Subcutaneous abdominal adipose tissue (tissue), 5 donors: ENCODE measurements at regions not wholly inside any gene's neighbourhood (a gene's known extent, or its start where the extent isn't known, plus 50 kb on each side); places are given as distances from the start of the nearest gene placed in this dataset.
A peak's percentile ranks its signal among the peaks of the same experiment; 100 is the strongest.

Experiments
- H3K27ac ChIP-seq: one replicate; pipeline ENCODE4 v1.7.0; 2013; ENCODE audit warnings: low read depth, mild to moderate bottlenecking, inconsistent platforms, low read length, moderate library complexity
- H3K27me3 ChIP-seq, 5 donors: one replicate each; pipeline ENCODE4 v1.7.0; 2013; ENCODE audit warnings: low read length in 5 of 5, inconsistent platforms in 1 of 5; ENCODE audit not compliant: control insufficient read depth in 5 of 5, insufficient read depth in 4 of 5
- H3K36me3 ChIP-seq, 5 donors: one replicate each; pipeline ENCODE4 v1.7.0; 2013; ENCODE audit warnings: low read length in 5 of 5; ENCODE audit not compliant: control insufficient read depth in 5 of 5, insufficient read depth in 5 of 5
- H3K4me1 ChIP-seq, 5 donors: one replicate each; pipeline ENCODE4 v1.7.0; 2013; ENCODE audit warnings: low read length in 5 of 5, mild to moderate bottlenecking in 3 of 5, moderate library complexity in 1 of 5; ENCODE audit not compliant: control insufficient read depth in 5 of 5, insufficient read depth in 5 of 5
- H3K4me3 ChIP-seq, 5 donors: one replicate each; pipeline ENCODE4 v1.7.0; 2013; ENCODE audit warnings: low read length in 5 of 5, low read depth in 1 of 5
- H3K9ac ChIP-seq, 5 donors: one replicate each; pipeline ENCODE4 v1.7.0; 2013; ENCODE audit warnings: low read length in 5 of 5, mild to moderate bottlenecking in 4 of 5, moderate library complexity in 3 of 5
- H3K9me3 ChIP-seq, 5 donors: one replicate each; pipeline ENCODE4 v1.7.0; 2013; ENCODE audit warnings: low read length in 5 of 5; ENCODE audit not compliant: control insufficient read depth in 5 of 5
- donor health status: healthy.
- donor health status: healthy.
- donor health status: healthy.
- donor health status: healthy.
- donor health status: healthy.

DNA sequence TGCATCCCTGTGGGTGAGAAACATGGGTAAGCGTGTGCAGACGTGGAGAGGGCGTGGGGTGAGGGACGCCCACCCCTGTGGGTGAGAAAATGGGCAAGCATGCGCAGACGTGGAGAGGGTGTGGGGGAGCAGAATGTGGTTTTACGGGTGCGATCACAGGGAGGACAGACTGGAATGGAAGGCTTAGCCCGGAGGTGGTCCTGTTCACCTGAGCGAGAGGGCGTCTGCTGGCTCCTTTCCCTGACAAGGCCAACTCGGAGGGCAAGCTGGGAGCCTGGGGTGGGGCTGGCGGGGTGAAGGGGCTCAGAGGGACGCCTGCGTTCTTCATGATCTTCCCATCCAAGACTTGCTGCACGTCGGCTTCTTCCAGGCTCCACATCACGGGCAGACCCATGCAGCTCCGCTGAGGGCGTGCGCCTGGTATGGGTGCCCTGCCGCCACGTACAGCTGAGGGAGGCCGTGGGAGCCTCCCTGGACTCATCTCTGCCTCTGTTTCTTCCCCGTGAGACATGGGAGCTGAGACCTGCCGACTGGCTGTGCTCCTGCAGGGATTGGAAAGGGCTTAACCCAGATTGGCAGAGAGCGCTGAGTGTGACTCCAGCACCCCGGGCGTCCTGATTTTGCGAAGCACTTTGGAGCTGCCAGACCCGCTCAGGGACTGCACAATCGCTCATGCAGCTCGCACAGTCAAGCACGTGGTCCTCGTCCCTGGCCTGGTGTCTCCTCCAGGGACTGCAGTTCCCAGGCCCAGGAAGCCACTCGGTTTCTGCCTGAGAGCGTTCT is 74.3 kb upstream of the SHH start:
- no peak overlapping the region for H3K9ac ChIP-seq
- H3K4me1 ChIP-seq: peaks cover 0 to 7% (median 0%) of the 10 kb centered on the region in 5 donors
- H3K36me3 ChIP-seq: no peaks in the 10 kb centered on the region
- H3K4me3 ChIP-seq: no peak overlapping the region
- H3K9me3 ChIP-seq: peaks cover 0 to 3% (median 0%) of the 10 kb centered on the region in 5 donors
- H3K27me3 ChIP-seq: peaks cover 0 to 11% (median 0%) of the 10 kb centered on the region in 5 donors
- H3K27ac ChIP-seq: no peak overlapping the region

DNA sequence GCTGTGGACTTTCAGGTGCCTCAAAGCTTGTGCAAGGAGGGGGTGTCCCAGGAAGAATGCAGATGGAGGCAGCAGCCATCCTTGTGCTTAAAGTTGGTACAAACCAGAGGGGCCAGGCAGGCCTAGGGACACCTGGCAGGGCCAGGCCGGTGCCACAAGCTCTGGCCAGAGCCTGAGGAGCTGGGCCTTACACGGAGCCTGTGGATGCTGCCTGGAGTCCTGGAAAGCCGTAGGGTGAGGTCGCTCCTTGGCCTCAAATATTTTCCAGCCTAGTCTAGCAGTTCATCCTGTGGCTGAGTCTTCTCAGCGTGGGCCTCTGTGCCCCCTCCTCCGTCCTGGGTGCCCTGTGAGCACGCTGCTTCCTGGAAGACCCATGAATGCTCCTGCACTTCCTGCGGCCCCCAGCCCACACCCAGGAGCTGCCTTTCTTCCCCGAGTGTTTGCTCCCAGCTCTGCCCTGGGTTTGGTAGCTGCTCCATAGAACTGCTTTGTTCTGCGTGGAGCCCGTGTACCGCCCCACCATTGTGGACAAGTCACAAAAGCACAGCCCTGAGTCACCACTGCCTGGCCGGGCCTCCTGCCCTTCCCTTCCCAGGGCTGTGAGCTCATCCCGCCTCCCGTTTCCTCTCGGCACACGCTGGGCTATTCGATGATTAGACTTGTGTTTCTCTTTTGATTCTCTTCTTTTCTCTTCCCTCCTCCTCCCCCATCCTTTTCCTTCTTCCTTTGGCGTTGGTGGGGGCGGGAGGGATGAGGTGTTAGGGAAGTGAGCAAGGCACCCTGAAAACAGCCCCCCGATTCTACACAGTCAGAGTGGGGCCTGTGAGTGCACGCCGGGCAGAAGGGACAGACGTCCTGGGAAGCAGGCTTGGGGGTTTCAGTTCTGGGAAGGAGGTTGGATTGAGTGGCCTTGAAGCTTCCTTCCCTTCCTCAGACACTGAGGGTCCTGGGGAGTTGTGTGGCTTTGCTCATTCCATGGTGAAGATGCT is 73.2 kb upstream of the SHH start:
- Histone ChIP-seq H3K27me3 (peaks cover 0 to 11% (median 0%) of the 10 kb centered on the region in 5 donors), H3K9me3 (no peaks in the 10 kb centered on the region), H3K9ac (peak overlapping the region in 1 of 5 donors; percentile 54), H3K27ac (no peak overlapping the region), H3K4me3 (peak overlapping the region in 2 of 5 donors; percentile 12 to 34), H3K4me1 (peaks cover 0 to 7% (median 0%) of the 10 kb centered on the region in 5 donors), H3K36me3 (no peaks in the 10 kb centered on the region)

DNA sequence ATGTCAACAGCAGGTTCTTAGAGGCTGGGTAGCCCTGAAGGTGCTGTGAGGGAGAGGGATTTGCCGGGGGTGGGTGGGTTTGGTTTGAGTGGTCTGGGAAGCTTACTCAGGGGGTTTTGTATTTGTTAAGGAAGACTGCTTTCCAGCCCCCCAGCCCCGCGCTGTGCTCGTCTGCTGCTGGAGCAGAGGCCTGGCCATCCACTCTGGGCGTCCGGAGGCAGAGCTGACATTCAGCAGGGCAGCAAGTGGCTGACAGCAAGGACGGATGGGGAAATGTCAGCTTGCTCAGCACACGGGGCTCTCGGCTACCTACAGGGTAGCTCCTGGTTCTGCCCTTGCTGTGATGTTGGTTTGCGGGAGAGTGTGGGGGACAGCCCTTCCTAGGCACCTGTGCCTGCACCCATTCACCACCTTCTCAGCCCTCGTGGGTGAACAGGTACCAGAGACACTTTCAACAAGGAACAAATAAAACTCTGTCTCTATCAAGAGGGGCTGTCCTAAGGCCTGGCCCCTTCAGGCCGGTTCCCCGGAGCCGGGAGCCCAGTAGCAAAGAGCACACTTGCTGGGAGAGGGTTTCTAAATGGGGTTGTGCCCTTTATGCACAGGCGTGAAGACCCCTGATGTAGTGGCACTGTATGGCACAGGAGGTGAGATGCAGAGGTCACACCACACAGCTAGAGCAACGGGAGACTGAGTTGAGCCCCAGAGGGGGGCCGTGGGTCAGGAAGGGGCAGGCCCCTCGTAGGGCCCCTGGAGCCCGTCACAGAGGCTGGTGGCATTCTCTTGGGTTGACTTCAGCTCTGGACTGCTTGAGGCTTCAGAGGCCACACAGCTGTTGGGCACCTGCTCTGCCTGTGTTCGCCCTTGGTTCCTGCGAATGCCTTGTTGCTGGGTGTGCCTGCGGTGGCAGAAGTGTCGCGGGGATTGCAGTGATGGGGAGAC is 72.2 kb upstream of the SHH start:
- Histone ChIP-seq H3K4me1 (peaks cover 0 to 7% (median 0%) of the 10 kb centered on the region in 5 donors), H3K27me3 (peaks cover 0 to 11% (median 0%) of the 10 kb centered on the region in 5 donors), H3K9me3 (no peaks in the 10 kb centered on the region), H3K9ac (no peak overlapping the region), H3K36me3 (no peaks in the 10 kb centered on the region), H3K4me3 (no peak overlapping the region), H3K27ac (no peak overlapping the region)

DNA sequence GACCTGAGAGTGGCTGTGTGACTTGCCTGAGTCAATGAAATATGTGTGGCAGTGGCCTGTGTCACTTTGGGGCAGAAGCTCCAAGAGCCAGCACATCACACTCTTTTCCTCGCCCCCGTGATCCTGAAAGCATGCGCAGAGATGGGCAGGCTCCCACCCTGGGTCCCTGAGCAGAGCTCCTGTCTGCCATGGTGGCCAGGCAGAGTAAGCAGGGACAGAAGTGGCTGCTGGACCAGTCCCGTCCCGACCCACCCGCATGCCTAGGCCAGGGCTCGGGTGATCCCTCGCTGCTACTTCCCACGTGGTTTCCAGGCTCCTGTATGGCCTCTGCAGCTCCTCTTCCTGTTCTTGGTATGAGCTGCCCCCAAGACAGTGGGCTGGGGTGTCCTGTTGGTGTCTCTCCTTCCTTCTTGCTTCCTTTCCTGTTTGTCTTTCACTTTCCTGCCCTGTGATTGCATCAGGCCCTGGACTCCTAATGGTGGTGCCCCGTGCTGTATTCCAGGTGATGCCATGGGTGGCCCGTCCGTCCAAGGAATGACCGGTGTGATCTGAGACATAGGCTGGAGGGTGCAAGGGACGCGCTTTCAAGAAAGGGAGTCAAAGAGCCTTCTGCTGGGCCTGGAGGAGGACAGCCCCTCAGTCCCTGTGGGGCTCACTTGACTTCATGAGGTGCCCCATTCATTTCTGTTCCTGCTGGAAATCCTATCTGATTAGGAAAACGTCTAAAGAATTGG is 71.4 kb upstream of the SHH start:
- Histone ChIP-seq H3K36me3 (no peaks in the 10 kb centered on the region), H3K27me3 (peaks cover 0 to 6% (median 0%) of the 10 kb centered on the region in 5 donors), H3K4me1 (peaks cover 0 to 7% (median 0%) of the 10 kb centered on the region in 5 donors), H3K9ac (no peak overlapping the region), H3K27ac (no peak overlapping the region), H3K9me3 (no peaks in the 10 kb centered on the region), H3K4me3 (no peak overlapping the region)

DNA sequence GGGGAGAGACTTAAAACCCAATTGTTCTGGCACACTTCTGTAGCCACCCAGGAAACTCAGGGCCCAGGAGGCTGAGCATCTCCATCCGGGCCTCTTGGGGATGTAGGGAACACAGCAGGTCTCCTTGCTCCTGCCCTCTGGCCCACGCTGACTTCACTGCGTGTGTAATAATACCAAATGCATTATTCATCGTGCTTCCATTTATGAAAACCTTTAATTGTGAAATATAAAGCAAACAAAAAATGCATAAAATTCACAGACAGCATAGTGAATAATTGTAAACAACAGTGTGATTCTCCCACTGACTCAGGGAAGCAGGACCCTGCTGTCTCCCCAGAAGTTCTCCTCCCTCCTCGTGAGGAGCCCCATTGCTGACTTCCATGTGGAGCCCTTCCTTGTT is 70.3 kb upstream of the SHH start:
- Histone ChIP-seq H3K27ac (no peak overlapping the region), H3K9me3 (no peaks in the 10 kb centered on the region)

DNA sequence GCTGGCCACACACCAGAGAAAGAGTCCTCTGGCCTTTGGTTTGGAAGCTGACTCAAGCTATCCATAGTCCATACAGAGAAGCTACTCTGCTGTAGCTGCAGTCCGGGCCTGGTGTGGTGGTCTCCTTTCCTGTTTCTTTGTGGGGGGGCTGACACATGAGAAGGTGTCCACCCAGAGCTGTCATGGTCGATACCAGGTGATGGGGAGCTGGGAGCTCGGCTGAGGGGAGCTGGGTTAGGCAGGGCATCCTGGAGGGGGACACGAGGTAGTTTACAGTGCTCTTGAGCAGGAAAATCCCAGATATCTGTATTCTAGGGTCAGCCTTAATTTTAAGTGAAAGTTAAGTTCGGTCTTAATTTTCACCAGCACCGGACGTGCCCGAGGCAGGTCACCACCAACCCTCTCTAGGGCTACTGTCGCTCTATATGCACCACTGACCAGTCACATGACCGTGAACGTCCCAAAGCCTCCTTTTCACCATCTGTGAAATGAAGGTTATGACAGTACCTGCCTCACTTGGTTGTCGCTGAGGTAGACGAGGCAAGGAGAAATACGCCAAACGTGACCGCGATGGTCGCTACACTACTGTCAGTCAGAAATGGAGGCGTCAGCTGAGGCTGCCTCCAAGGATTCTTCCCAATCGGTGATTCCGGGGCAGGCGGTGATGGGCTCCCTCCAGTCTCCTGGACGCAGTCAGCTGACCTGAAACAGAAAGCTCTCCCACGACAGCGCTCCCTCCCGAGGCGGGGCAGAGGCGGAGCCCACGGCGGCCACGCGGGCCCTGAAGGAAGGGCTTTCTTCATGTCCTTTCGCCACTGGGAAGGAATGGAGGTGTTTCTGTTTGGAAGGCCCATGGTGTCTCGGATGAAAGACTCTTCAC is 69.4 kb upstream of the SHH start:
- Histone ChIP-seq H3K27ac (no peak overlapping the region), H3K9ac (no peak overlapping the region), H3K4me3 (no peak overlapping the region), H3K36me3 (no peaks in the 10 kb centered on the region), H3K27me3 (peaks cover 0 to 6% (median 0%) of the 10 kb centered on the region in 5 donors), H3K4me1 (peaks cover 0 to 7% (median 0%) of the 10 kb centered on the region in 5 donors), H3K9me3 (no peaks in the 10 kb centered on the region)

More for the DNA sequence above, 70.3 kb upstream of the SHH start:
- Histone ChIP-seq H3K27me3 (peaks cover 0 to 6% (median 0%) of the 10 kb centered on the region in 5 donors), H3K9ac (no peak overlapping the region), H3K4me1 (peaks cover 0 to 7% (median 0%) of the 10 kb centered on the region in 5 donors), H3K36me3 (no peaks in the 10 kb centered on the region), H3K4me3 (no peak overlapping the region)

DNA sequence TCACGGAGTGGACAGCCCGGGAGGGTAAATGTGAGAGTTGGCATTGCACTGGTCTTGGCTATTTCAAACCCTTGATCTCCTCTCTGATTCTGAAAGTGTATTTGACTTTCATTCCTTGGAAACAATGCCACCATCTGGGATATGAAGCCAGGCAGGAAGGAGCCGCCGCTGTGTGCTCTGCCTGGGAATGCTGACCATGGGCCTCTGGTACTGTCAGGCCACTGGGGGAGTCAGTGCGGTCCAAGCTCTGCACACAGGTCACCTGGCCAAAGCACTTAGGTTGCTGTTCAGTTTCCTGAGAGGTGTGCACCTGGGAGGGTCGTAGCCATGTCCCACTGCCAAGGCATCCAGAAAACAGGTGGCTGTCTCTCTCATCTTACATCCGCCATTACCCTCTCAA is 68.5 kb upstream of the SHH start:
- peaks cover 0 to 3% (median 0%) of the 10 kb centered on the region in 5 donors for H3K27me3 ChIP-seq
- H3K9me3 ChIP-seq: no peaks in the 10 kb centered on the region
- no peak overlapping the region for H3K9ac ChIP-seq
- peaks cover 0 to 7% (median 0%) of the 10 kb centered on the region in 5 donors for H3K4me1 ChIP-seq
- H3K27ac ChIP-seq: no peak overlapping the region
- H3K36me3 ChIP-seq: no peaks in the 10 kb centered on the region
- H3K4me3 ChIP-seq: no peak overlapping the region

DNA sequence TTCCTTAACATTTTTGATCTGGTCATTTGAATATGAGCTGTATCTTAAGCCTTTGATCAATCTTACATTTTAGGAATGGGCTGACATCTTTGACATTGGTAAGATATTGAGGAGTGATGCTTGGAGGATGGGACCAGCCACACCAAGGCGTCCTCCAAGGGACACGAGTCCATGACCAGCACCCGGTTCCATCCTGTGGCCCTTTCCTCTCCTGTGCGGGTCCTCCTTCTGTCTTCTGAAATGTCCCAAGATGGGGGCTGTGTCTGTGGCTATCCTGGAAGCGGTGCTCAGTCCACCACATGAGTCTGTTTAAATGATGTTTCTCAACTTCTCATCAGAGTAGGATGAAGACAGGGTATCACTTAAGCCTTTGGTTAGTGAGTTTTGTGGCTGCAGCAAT is 67.3 kb upstream of the SHH start:
- Histone ChIP-seq H3K4me1 (no peaks in the 10 kb centered on the region), H3K4me3 (no peak overlapping the region), H3K27ac (no peak overlapping the region), H3K36me3 (no peaks in the 10 kb centered on the region), H3K27me3 (no peaks in the 10 kb centered on the region), H3K9me3 (no peaks in the 10 kb centered on the region), H3K9ac (no peak overlapping the region)
